Activated B cell treated with CpG ODN at 0.5 μM for 24 hours (primary cell): ENCODE measurements at regions not wholly inside any gene's neighbourhood (a gene's known extent, or its start where the extent isn't known, plus 50 kb on each side); places are given as distances from the start of the nearest gene placed in this dataset.

Experiments
- ATAC-seq: fragments of 200-7000 bp; cut with Tn5 transposase; one replicate; pipeline ENCODE4 v1.10.0; 2021; ENCODE audit warnings: low read depth, mild to moderate bottlenecking, moderate library complexity
- CTCF ChIA-PET: fragments of 350-600 bp; sonication (Branson Sonifier 250); formaldehyde crosslinking; loops from one replicate; lab custom pipeline; 2021; ENCODE audit warnings: antibody characterized with exemption; lab: Charles Lee
- POLR2A ChIA-PET: fragments of 350-600 bp; sonication (Branson Sonifier 250); formaldehyde crosslinking; loops from one replicate; lab custom pipeline; 2021; ENCODE audit warnings: antibody characterized with exemption; lab: Charles Lee
- DNase-seq: peaks from one replicate; pipeline ENCODE4 v3.0.0; 2022
- H3K27ac Mint-ChIP-seq: one replicate; pipeline ENCODE4 v1.8.0; 2020; ENCODE audit warnings: mixed read lengths
- H3K27me3 Mint-ChIP-seq: one replicate; pipeline ENCODE4 v1.8.0; 2021; ENCODE audit warnings: mixed read lengths
- H3K36me3 Mint-ChIP-seq: one replicate; pipeline ENCODE4 v1.8.0; 2021; ENCODE audit warnings: low read depth, mixed read lengths
- H3K4me1 Mint-ChIP-seq: one replicate; pipeline ENCODE4 v1.8.0; 2021; ENCODE audit warnings: mixed read lengths
- H3K4me3 Mint-ChIP-seq: one replicate; pipeline ENCODE4 v1.8.0; 2020; ENCODE audit warnings: mild to moderate bottlenecking, mixed read lengths
- H3K9me3 Mint-ChIP-seq: one replicate; pipeline ENCODE4 v1.8.0; 2020; ENCODE audit warnings: mixed read lengths
- CTCF ChIP-seq: fragments of 200-600 bp; IDR thresholded peaks from one replicate; pipeline ENCODE4 v1.8.0; 2022; ENCODE audit warnings: antibody characterized with exemption, mild to moderate bottlenecking
- intact Hi-C: fragments of 100-400 bp; cut with micrococcal nuclease; formaldehyde crosslinking; loops from one replicate; pipeline ENCODE4 v1.15.1; 2024

- no peaks in the 10 kb centered on the region for H3K27me3 Mint-ChIP-seq
- H3K4me3 Mint-ChIP-seq: no peak overlapping the region
- no peaks in the 10 kb centered on the region for H3K36me3 Mint-ChIP-seq
- intact Hi-C loops: no loop called here
- no peak overlapping the region for H3K27ac Mint-ChIP-seq
- no peaks in the 10 kb centered on the region for H3K4me1 Mint-ChIP-seq
- ATAC-seq: peak; percentile 40
- no peaks in the 10 kb centered on the region for H3K9me3 Mint-ChIP-seq
- no peak for TF ChIP-seq CTCF
- ChIA-PET CTCF (no interaction called here), POLR2A (no interaction called here)
- DNase-seq: no peak
Measured at GRCh38 chr9:87792831-87793288, 66.9 kb downstream of the CTSL start.

- intact Hi-C loops: no loop called here
- ChIA-PET CTCF (no interaction called here), POLR2A (no interaction called here)
- ATAC-seq (no peak), DNase-seq (no peak)
- Mint-ChIP-seq H3K27ac (no peak overlapping the region), H3K4me3 (no peak overlapping the region), H3K27me3 (no peaks in the 10 kb centered on the region), H3K4me1 (no peaks in the 10 kb centered on the region), H3K9me3 (no peaks in the 10 kb centered on the region), H3K36me3 (no peaks in the 10 kb centered on the region)
- no peak for TF ChIP-seq CTCF
Measured at GRCh38 chr9:87793292-87793691, 67.4 kb downstream of the CTSL start.

- POLR2A ChIA-PET: no interaction called here
- DNase-seq (no peak), ATAC-seq (no peak)
- CTCF ChIA-PET: no interaction called here
- H3K4me1 Mint-ChIP-seq: no peaks in the 10 kb centered on the region
- H3K27me3 Mint-ChIP-seq: no peaks in the 10 kb centered on the region
- intact Hi-C loops: no loop called here
- H3K27ac Mint-ChIP-seq: no peak overlapping the region
- H3K4me3 Mint-ChIP-seq: no peak overlapping the region
- no peaks in the 10 kb centered on the region for H3K9me3 Mint-ChIP-seq
- no peaks in the 10 kb centered on the region for H3K36me3 Mint-ChIP-seq
- TF ChIP-seq CTCF: no peak
Measured at GRCh38 chr9:87795178-87795577, 69.3 kb downstream of the CTSL start.

GRCh38 chr9:87796196-87796595, 70.3 kb downstream of the CTSL start:
- ChIA-PET POLR2A (no interaction called here), CTCF (no interaction called here)
- no peaks in the 10 kb centered on the region for H3K9me3 Mint-ChIP-seq
- no peaks in the 10 kb centered on the region for H3K27me3 Mint-ChIP-seq
- H3K4me3 Mint-ChIP-seq: no peak overlapping the region
- H3K27ac Mint-ChIP-seq: no peak overlapping the region
- DNase-seq: no peak
- TF ChIP-seq CTCF: no peak
- no peaks in the 10 kb centered on the region for H3K4me1 Mint-ChIP-seq
- no peak for ATAC-seq
- no peaks in the 10 kb centered on the region for H3K36me3 Mint-ChIP-seq
- intact Hi-C loops: no loop called here

- POLR2A ChIA-PET: no interaction called here
- H3K27ac Mint-ChIP-seq: no peak overlapping the region
- DNase-seq: no peak
- H3K4me3 Mint-ChIP-seq: no peak overlapping the region
- H3K27me3 Mint-ChIP-seq: no peaks in the 10 kb centered on the region
- H3K36me3 Mint-ChIP-seq: no peaks in the 10 kb centered on the region
- no peak for TF ChIP-seq CTCF
- intact Hi-C loops: no loop called here
- no peak for ATAC-seq
- CTCF ChIA-PET: no interaction called here
- no peaks in the 10 kb centered on the region for H3K4me1 Mint-ChIP-seq
- no peaks in the 10 kb centered on the region for H3K9me3 Mint-ChIP-seq
Measured at GRCh38 chr9:87798261-87798833, 72.4 kb downstream of the CTSL start.
